SIG-M5 treated with dmso at 0.1 percent for 504 hours (cell line): ENCODE measurements at regions not wholly inside any gene's neighbourhood (a gene's known extent, or its start where the extent isn't known, plus 50 kb on each side); places are given as distances from the start of the nearest gene placed in this dataset.
"Not testable (repeated sequence)": the region's sequence is repeated elsewhere in the genome, so short reads cannot be mapped to it uniquely, and the experiment has no call there.

ENCODE experiments used
- DNase-seq: peaks from one replicate; lab custom pipeline; 2025; ENCODE audit not compliant: unreplicated experiment; lab: John Stamatoyannopoulos, UW

GRCh38 chrX:137646472-137646871, 80.5 kb downstream of the ZIC3 start:
- no peak for DNase-seq

GRCh38 chrX:137651647-137652046, 85.7 kb downstream of the ZIC3 start:
- DNase-seq = no peak

GRCh38 chrX:137652086-137652485, 86.2 kb downstream of the ZIC3 start:
- no peak for DNase-seq

- peak; percentile 1 for DNase-seq
These were observed 88.6 kb downstream of the ZIC3 start for GRCh38 chrX:137654481-137654880.

- DNase-seq = no peak
These were observed 101.8 kb downstream of the ZIC3 start for GRCh38 chrX:137667776-137668175.

- DNase-seq = no peak
These were observed 118.7 kb downstream of the ZIC3 start for GRCh38 chrX:137684591-137684990.

GRCh38 chrX:137695417-137695816, 129.5 kb downstream of the ZIC3 start:
- no peak for DNase-seq

GRCh38 chrX:137707348-137707747, 141.4 kb downstream of the ZIC3 start:
- no peak for DNase-seq

GRCh38 chrX:137742846-137743245, 176.9 kb downstream of the ZIC3 start:
- peak; percentile 19 for DNase-seq

GRCh38 chrX:137743414-137743813, 177.5 kb downstream of the ZIC3 start:
- no peak for DNase-seq

- no peak for DNase-seq
These were observed 180.4 kb downstream of the ZIC3 start for GRCh38 chrX:137746289-137746688.

- DNase-seq = no peak
These were observed 181.5 kb downstream of the ZIC3 start for GRCh38 chrX:137747244-137748043.

- no peak for DNase-seq
These were observed 182.9 kb downstream of the ZIC3 start for GRCh38 chrX:137748827-137749226.

GRCh38 chrX:137749246-137749645, 183.3 kb downstream of the ZIC3 start:
- no peak for DNase-seq

GRCh38 chrX:137771537-137771936, 205.6 kb downstream of the ZIC3 start:
- DNase-seq = no peak

GRCh38 chrX:137792214-137792613, 226.3 kb downstream of the ZIC3 start:
- no peak for DNase-seq

GRCh38 chrX:137797926-137798325, 232.0 kb downstream of the ZIC3 start:
- not testable (repeated sequence) for DNase-seq

GRCh38 chrX:137823257-137823656, 257.3 kb downstream of the ZIC3 start:
- peak; percentile 0 for DNase-seq

GRCh38 chrX:137847376-137847775, 281.4 kb downstream of the ZIC3 start:
- no peak for DNase-seq

- DNase-seq = no peak
These were observed 282.5 kb downstream of the ZIC3 start for GRCh38 chrX:137848266-137848905.

- no peak for DNase-seq
These were observed 286.6 kb downstream of the ZIC3 start for GRCh38 chrX:137852502-137852901.

GRCh38 chrX:137855490-137855889, 289.6 kb downstream of the ZIC3 start:
- DNase-seq = no peak

- no peak for DNase-seq
These were observed 292.2 kb downstream of the ZIC3 start for GRCh38 chrX:137858106-137858505.
